ENCODE measurements at regions not wholly inside any gene's neighbourhood (a gene's known extent, or its start where the extent isn't known, plus 50 kb on each side); places are given as distances from the start of the nearest gene placed in this dataset.

GRCh38 chr5:93845376-93845775 is 104.0 kb upstream of the POU5F2 start:
- in situ Hi-C loops (cut with HindIII; ENCODE audit: low pct_unique_long_range_greater_than_20kb, low sequenced_read_pairs) (no loop called here), intact Hi-C loops (cut with micrococcal nuclease; ENCODE audit: unreplicated experiment) (no loop called here)
- Histone ChIP-seq H3K36me3 (ENCODE audit: control insufficient read depth, insufficient read depth, low read length) (no peaks in the 10 kb centered on the region), H3K4me1 (ENCODE audit: control insufficient read depth, insufficient read depth, low read length) (no peaks in the 10 kb centered on the region), H3K27ac (ENCODE audit: low read length) (no peak overlapping the region), H3K27me3 (ENCODE audit: control insufficient read depth, insufficient read depth, low read length) (no peaks in the 10 kb centered on the region), H3K9me3 (ENCODE audit: control insufficient read depth, insufficient read depth, low read depth, low read length) (peaks cover 11% of the 10 kb centered on the region), H3K4me3 (ENCODE audit: low read depth in 2 of 2, low read length in 2 of 2) (no peak overlapping the region)
- ATAC-seq = no peak
- ChIA-PET CTCF (no interaction called here), POLR2A (no interaction called here)
- no peak for DNase-seq (ENCODE audit: low read depth, low spot score)
- TF ChIP-seq POLR2AphosphoS5 (IDR thresholded peaks at IDR 0.05; ENCODE audit: low read depth, low read length) = no peak
- TF ChIP-seq, protein P1, sequence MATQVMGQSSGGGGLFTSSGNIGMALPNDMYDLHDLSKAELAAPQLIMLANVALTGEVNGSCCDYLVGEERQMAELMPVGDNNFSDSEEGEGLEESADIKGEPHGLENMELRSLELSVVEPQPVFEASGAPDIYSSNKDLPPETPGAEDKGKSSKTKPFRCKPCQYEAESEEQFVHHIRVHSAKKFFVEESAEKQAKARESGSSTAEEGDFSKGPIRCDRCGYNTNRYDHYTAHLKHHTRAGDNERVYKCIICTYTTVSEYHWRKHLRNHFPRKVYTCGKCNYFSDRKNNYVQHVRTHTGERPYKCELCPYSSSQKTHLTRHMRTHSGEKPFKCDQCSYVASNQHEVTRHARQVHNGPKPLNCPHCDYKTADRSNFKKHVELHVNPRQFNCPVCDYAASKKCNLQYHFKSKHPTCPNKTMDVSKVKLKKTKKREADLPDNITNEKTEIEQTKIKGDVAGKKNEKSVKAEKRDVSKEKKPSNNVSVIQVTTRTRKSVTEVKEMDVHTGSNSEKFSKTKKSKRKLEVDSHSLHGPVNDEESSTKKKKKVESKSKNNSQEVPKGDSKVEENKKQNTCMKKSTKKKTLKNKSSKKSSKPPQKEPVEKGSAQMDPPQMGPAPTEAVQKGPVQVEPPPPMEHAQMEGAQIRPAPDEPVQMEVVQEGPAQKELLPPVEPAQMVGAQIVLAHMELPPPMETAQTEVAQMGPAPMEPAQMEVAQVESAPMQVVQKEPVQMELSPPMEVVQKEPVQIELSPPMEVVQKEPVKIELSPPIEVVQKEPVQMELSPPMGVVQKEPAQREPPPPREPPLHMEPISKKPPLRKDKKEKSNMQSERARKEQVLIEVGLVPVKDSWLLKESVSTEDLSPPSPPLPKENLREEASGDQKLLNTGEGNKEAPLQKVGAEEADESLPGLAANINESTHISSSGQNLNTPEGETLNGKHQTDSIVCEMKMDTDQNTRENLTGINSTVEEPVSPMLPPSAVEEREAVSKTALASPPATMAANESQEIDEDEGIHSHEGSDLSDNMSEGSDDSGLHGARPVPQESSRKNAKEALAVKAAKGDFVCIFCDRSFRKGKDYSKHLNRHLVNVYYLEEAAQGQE (IDR thresholded peaks at IDR 0.05; ENCODE audit: insufficient read depth in 1 of 2, low read depth in 2 of 2, low read length in 1 of 2) = no peak
- TF ChIP-seq SIN3A (IDR thresholded peaks at IDR 0.05; ENCODE audit: borderline replicate concordance, insufficient read depth, low read depth, low read length) = no peak
- TF ChIP-seq, protein P2, sequence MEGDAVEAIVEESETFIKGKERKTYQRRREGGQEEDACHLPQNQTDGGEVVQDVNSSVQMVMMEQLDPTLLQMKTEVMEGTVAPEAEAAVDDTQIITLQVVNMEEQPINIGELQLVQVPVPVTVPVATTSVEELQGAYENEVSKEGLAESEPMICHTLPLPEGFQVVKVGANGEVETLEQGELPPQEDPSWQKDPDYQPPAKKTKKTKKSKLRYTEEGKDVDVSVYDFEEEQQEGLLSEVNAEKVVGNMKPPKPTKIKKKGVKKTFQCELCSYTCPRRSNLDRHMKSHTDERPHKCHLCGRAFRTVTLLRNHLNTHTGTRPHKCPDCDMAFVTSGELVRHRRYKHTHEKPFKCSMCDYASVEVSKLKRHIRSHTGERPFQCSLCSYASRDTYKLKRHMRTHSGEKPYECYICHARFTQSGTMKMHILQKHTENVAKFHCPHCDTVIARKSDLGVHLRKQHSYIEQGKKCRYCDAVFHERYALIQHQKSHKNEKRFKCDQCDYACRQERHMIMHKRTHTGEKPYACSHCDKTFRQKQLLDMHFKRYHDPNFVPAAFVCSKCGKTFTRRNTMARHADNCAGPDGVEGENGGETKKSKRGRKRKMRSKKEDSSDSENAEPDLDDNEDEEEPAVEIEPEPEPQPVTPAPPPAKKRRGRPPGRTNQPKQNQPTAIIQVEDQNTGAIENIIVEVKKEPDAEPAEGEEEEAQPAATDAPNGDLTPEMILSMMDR (IDR thresholded peaks at IDR 0.05) = no peak
- no peak for TF ChIP-seq TCF7L2 (IDR thresholded peaks at IDR 0.05; ENCODE audit: low read depth, low read length)
- no TSS peak for BruUV-seq (replicated peaks)

DNA sequence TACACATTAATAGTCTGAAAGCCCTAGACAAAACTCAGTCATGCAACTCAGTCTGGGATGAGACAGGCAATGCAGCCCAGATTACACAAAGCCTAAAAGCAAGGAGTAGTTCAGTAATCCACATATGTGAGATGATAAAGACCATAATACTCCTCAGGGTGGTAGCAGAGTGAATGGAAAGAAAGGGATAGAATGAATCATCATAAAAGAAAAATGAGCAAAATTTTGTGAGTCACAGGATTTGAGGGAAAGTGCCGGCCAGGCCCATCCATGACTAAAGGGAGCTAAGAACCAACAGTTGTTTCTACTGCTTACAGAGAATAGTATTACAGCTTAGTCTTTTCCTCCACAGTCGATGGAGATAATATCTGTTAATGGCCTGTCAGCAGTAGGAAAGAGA is 90.0 kb upstream of the POU5F2 start:
- no TSS peak for BruUV-seq (replicated peaks)

More for the DNA sequence above, 90.0 kb upstream of the POU5F2 start:
- intact Hi-C loops (cut with micrococcal nuclease; ENCODE audit: unreplicated experiment) = no loop called here
- ChIA-PET CTCF (no interaction called here), POLR2A (no interaction called here)
- in situ Hi-C loops (cut with HindIII; ENCODE audit: low pct_unique_long_range_greater_than_20kb, low sequenced_read_pairs) = no loop called here
- no peak for ATAC-seq
- Histone ChIP-seq H3K27ac (ENCODE audit: low read length) (no peak overlapping the region), H3K4me3 (ENCODE audit: low read depth in 2 of 2, low read length in 2 of 2) (no peak overlapping the region), H3K9me3 (ENCODE audit: control insufficient read depth, insufficient read depth, low read depth, low read length) (no peaks in the 10 kb centered on the region), H3K27me3 (ENCODE audit: control insufficient read depth, insufficient read depth, low read length) (no peaks in the 10 kb centered on the region), H3K4me1 (ENCODE audit: control insufficient read depth, insufficient read depth, low read length) (no peaks in the 10 kb centered on the region), H3K36me3 (ENCODE audit: control insufficient read depth, insufficient read depth, low read length) (no peaks in the 10 kb centered on the region)
- DNase-seq (ENCODE audit: low read depth, low spot score) = no peak
- TF ChIP-seq, protein P2 (IDR thresholded peaks at IDR 0.05) = no peak
- TF ChIP-seq, protein P1 (IDR thresholded peaks at IDR 0.05; ENCODE audit: insufficient read depth in 1 of 2, low read depth in 2 of 2, low read length in 1 of 2) = no peak
- TF ChIP-seq SIN3A (IDR thresholded peaks at IDR 0.05; ENCODE audit: borderline replicate concordance, insufficient read depth, low read depth, low read length) (no peak), POLR2AphosphoS5 (IDR thresholded peaks at IDR 0.05; ENCODE audit: low read depth, low read length) (no peak), TCF7L2 (IDR thresholded peaks at IDR 0.05; ENCODE audit: low read depth, low read length) (no peak)

Measured in Panc1 (cell line).